Trophoblast cell (in vitro differentiated cells and primary cell): ENCODE measurements at regions not wholly inside any gene's neighbourhood (a gene's known extent, or its start where the extent isn't known, plus 50 kb on each side); places are given as distances from the start of the nearest gene placed in this dataset.
A peak's percentile ranks its signal among the peaks of the same experiment; 100 is the strongest.

Source experiments
- DNase-seq, 2 donors: peaks; one replicate each; pipeline ENCODE4 v3.0.0-alpha.2; 2016
- H2AFZ ChIP-seq: 2 replicates; pipeline ENCODE4 v1.6.1; 2013; ENCODE audit warnings: low read length, moderate library complexity, mild to moderate bottlenecking; ENCODE audit not compliant: insufficient read depth, poor library complexity
- H2AK5ac ChIP-seq: 2 replicates; pipeline ENCODE4 v1.6.1; 2013; ENCODE audit warnings: mild to moderate bottlenecking, low read length
- H2BK120ac ChIP-seq: 2 replicates; pipeline ENCODE4 v1.6.1; 2013; ENCODE audit warnings: low read length, mild to moderate bottlenecking, moderate library complexity; ENCODE audit not compliant: insufficient read depth, poor library complexity
- H2BK12ac ChIP-seq: 2 replicates; pipeline ENCODE4 v1.6.1; 2013; ENCODE audit warnings: mild to moderate bottlenecking, low read length, moderate library complexity
- H2BK5ac ChIP-seq: 2 replicates; pipeline ENCODE4 v1.6.1; 2013; ENCODE audit warnings: low read length, low read depth, moderate library complexity, mild to moderate bottlenecking; ENCODE audit not compliant: poor library complexity
- H3K14ac ChIP-seq: 2 replicates; pipeline ENCODE4 v1.6.1; 2013; ENCODE audit warnings: mild to moderate bottlenecking, low read length
- H3K18ac ChIP-seq: 2 replicates; pipeline ENCODE4 v1.6.1; 2013; ENCODE audit warnings: mild to moderate bottlenecking, low read length
- H3K23ac ChIP-seq: 2 replicates; pipeline ENCODE4 v1.6.1; 2013; ENCODE audit warnings: low read length
- H3K27ac ChIP-seq: 2 replicates; pipeline ENCODE4 v1.5.1; 2013; ENCODE audit warnings: low read depth, mild to moderate bottlenecking, inconsistent platforms, low read length, moderate library complexity
- H3K27me3 ChIP-seq: 2 replicates; pipeline ENCODE4 v1.6.1; 2013; ENCODE audit warnings: inconsistent platforms, mild to moderate bottlenecking, low read length, moderate library complexity; ENCODE audit not compliant: insufficient read depth
- H3K36me3 ChIP-seq, 2 experiments: 1 replicate in 1 of 2; 2 replicates in 1 of 2; pipeline ENCODE4 v1.6.1; 2013; ENCODE audit warnings: low read length in 2 of 2, mild to moderate bottlenecking in 2 of 2, moderate library complexity in 1 of 2; ENCODE audit not compliant: insufficient read depth in 2 of 2, control insufficient read depth in 1 of 2
- H3K4ac ChIP-seq: 2 replicates; pipeline ENCODE4 v1.6.1; 2013; ENCODE audit warnings: low read depth, mild to moderate bottlenecking, low read length, moderate library complexity
- H3K4me1 ChIP-seq, 2 experiments: 1 replicate in 1 of 2; 2 replicates in 1 of 2; pipeline ENCODE4 v1.6.1; 2013; ENCODE audit warnings: low read length in 2 of 2, mild to moderate bottlenecking in 2 of 2, moderate library complexity in 1 of 2; ENCODE audit not compliant: insufficient read depth in 2 of 2, control insufficient read depth in 1 of 2
- H3K4me2 ChIP-seq: 2 replicates; pipeline ENCODE4 v1.6.1; 2013; ENCODE audit warnings: inconsistent platforms, mild to moderate bottlenecking, low read length, moderate library complexity
- H3K4me3 ChIP-seq: 2 replicates; pipeline ENCODE4 v1.5.1; 2013; ENCODE audit warnings: mild to moderate bottlenecking, low read depth, low read length, inconsistent platforms
- H3K79me1 ChIP-seq: one replicate; pipeline ENCODE4 v1.6.1; 2013; ENCODE audit warnings: low read length
- H3K79me2 ChIP-seq: 2 replicates; pipeline ENCODE4 v1.6.1; 2013; ENCODE audit warnings: low read length, mild to moderate bottlenecking; ENCODE audit not compliant: control insufficient read depth, insufficient read depth, poor library complexity
- H3K9ac ChIP-seq: 2 replicates; pipeline ENCODE4 v1.6.1; 2013; ENCODE audit warnings: mild to moderate bottlenecking, low read length
- H3K9me3 ChIP-seq: 2 replicates; pipeline ENCODE4 v1.6.1; 2013; ENCODE audit warnings: low read depth, mild to moderate bottlenecking, control low read depth, inconsistent platforms, low read length; ENCODE audit not compliant: insufficient read depth
- H4K12ac ChIP-seq: 2 replicates; pipeline ENCODE4 v1.6.1; 2013; ENCODE audit warnings: low read depth, mild to moderate bottlenecking, low read length, moderate library complexity
- H4K8ac ChIP-seq: 2 replicates; pipeline ENCODE4 v1.6.1; 2013; ENCODE audit warnings: low read depth, mild to moderate bottlenecking, low read length, moderate library complexity
- H4K91ac ChIP-seq: one replicate; pipeline ENCODE4 v1.6.1; 2013; ENCODE audit warnings: low read depth, mild to moderate bottlenecking, low read length, moderate library complexity
- WGBS: extraction: QIAGEN DNeasy Blood & Tissue Kit; methylation state at CpG from one replicate; pipeline ENCODE4 v1.1.7; 2013; ENCODE audit warnings: missing lambda C conversion rate; ENCODE audit not compliant: insufficient read length, insufficient coverage; ENCODE audit errors: extremely low coverage; 5-methylcytosine and 5-hydroxymethylcytosine counted together

- H4K8ac ChIP-seq: no peak overlapping the region
- no peaks in the 10 kb centered on the region for H3K79me2 ChIP-seq
- H2BK120ac ChIP-seq: no peak overlapping the region
- no peak overlapping the region for H2BK12ac ChIP-seq
- H2AK5ac ChIP-seq: no peak overlapping the region
- no peak overlapping the region for H3K23ac ChIP-seq
- no peak overlapping the region for H3K4me2 ChIP-seq
- no peak overlapping the region for H2BK5ac ChIP-seq
- H3K27ac ChIP-seq: no peak overlapping the region
- H3K4me1 ChIP-seq: no peaks in the 10 kb centered on the region
- H3K4me3 ChIP-seq: no peak overlapping the region
- H3K4ac ChIP-seq: no peak overlapping the region
- no peaks in the 10 kb centered on the region for H3K36me3 ChIP-seq
- H4K91ac ChIP-seq: no peak overlapping the region
- no peak overlapping the region for H4K12ac ChIP-seq
- H3K27me3 ChIP-seq: no peaks in the 10 kb centered on the region
- no peak for DNase-seq
- H2AFZ ChIP-seq: no peak overlapping the region
- no peaks in the 10 kb centered on the region for H3K79me1 ChIP-seq
- no peaks in the 10 kb centered on the region for H3K9me3 ChIP-seq
- no peak overlapping the region for H3K14ac ChIP-seq
- H3K18ac ChIP-seq: no peak overlapping the region
- H3K9ac ChIP-seq: no peak overlapping the region
Observed at GRCh38 chr2:180195847-180196246, 188.8 kb upstream of the CWC22 start.

DNA sequence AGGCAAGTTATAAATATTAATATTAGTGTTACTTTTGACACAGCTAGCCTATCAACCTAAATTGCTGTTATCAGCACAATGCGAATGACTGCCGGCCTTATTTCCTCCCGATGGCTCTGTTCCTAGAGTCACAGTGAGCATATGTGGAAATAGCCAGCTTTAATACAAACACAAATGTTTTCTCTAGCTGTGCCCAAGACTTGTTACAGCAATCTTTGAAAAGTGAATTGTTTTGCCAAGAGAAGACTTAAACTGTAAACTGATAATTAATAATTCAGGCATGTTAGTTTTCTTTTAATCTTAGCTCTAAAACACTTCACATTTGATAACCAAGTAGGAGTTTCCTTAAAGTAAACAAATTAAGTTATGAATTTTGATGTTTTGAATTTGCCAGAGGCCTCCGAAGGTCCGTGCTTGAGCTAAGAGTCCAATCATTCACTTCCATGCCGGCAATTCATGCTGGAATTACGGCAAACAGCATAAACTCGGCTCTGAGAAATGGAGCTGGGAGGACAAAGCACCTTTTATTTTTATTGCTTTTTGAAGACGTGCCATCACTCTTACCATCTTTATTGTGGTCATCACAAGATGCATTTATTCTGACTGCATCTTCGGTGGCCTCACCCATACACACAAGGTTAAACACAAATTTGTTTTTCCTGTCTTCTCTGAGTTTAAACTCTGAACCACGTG is 184.5 kb upstream of the CWC22 start:
- H2BK5ac ChIP-seq: no peak overlapping the region
- H2BK12ac ChIP-seq: no peak overlapping the region
- no peaks in the 10 kb centered on the region for H3K79me1 ChIP-seq
- H2AFZ ChIP-seq: no peak overlapping the region
- H3K27me3 ChIP-seq: no peaks in the 10 kb centered on the region
- no peak overlapping the region for H3K18ac ChIP-seq
- no peak overlapping the region for H4K91ac ChIP-seq
- no peaks in the 10 kb centered on the region for H3K36me3 ChIP-seq
- no peaks in the 10 kb centered on the region for H3K79me2 ChIP-seq
- no peak overlapping the region for H3K14ac ChIP-seq
- H4K12ac ChIP-seq: no peak overlapping the region
- H3K4ac ChIP-seq: no peak overlapping the region
- H2BK120ac ChIP-seq: no peak overlapping the region
- no peaks in the 10 kb centered on the region for H3K9me3 ChIP-seq
- no peak overlapping the region for H3K23ac ChIP-seq
- no peak for DNase-seq
- H3K4me1 ChIP-seq: no peaks in the 10 kb centered on the region
- H4K8ac ChIP-seq: no peak overlapping the region
- no peak overlapping the region for H3K4me2 ChIP-seq
- WGBS: no CpG with 5 or more reads among the region's 11 CpGs
- no peak overlapping the region for H3K27ac ChIP-seq
- H3K4me3 ChIP-seq: no peak overlapping the region
- H3K9ac ChIP-seq: no peak overlapping the region
- H2AK5ac ChIP-seq: no peak overlapping the region

DNA sequence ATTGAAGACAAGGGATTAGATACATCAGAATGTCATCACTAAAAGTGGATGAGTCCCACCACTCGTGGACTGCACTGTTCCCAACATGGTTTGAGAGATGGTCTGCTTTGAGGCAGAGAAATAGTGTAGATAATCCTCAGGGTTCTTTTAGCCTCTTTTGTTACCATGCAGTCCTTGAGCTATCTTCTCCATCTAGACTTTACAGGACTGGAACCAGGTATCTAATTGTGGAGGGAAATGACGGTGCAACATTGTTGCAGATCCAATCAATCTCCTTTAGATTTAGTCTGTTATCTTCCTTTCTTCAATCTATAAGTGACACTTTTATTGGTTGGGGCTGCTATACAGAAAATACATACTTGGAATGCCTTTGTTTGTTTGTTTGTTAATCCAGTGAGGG is 183.8 kb upstream of the CWC22 start:
- DNase-seq: peak in 1 of 2 donors; percentile 1
- no peak overlapping the region for H4K12ac ChIP-seq
- H4K91ac ChIP-seq: no peak overlapping the region
- no peaks in the 10 kb centered on the region for H3K79me1 ChIP-seq
- no peaks in the 10 kb centered on the region for H3K27me3 ChIP-seq
- no CpG with 5 or more reads among the region's 2 CpGs for WGBS
- H3K9ac ChIP-seq: no peak overlapping the region
- H3K4me3 ChIP-seq: no peak overlapping the region
- H3K9me3 ChIP-seq: no peaks in the 10 kb centered on the region
- no peak overlapping the region for H4K8ac ChIP-seq
- no peak overlapping the region for H3K14ac ChIP-seq
- H3K79me2 ChIP-seq: no peaks in the 10 kb centered on the region
- no peak overlapping the region for H2AFZ ChIP-seq
- H3K4ac ChIP-seq: no peak overlapping the region
- H3K23ac ChIP-seq: no peak overlapping the region
- H2BK120ac ChIP-seq: no peak overlapping the region
- H3K36me3 ChIP-seq: no peaks in the 10 kb centered on the region
- H3K4me1 ChIP-seq: no peaks in the 10 kb centered on the region
- no peak overlapping the region for H3K4me2 ChIP-seq
- H3K27ac ChIP-seq: no peak overlapping the region
- H2AK5ac ChIP-seq: no peak overlapping the region
- H2BK12ac ChIP-seq: no peak overlapping the region
- H3K18ac ChIP-seq: no peak overlapping the region
- no peak overlapping the region for H2BK5ac ChIP-seq

DNA sequence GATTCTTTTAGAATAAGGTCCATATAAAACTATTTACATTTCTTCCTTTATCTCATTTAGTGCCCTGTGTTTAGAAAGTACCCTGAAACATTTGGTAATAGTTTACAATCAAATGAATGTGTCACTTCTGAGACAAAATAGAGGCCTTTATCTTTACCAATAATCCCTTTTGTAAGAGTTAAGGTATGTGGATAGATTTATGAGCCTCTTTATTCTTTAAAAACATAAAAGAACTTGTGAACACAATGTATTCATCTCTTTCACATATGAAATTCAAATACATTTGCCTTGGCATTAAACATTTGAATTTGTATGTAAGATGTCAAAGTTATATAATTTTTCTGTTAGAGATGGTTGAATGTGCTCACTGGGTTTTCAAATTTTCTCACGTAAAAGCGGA is 180.5 kb upstream of the CWC22 start:
- Histone ChIP-seq H2BK12ac (no peak overlapping the region), H3K4ac (no peak overlapping the region), H4K91ac (no peak overlapping the region), H3K9me3 (no peaks in the 10 kb centered on the region), H3K23ac (no peak overlapping the region), H3K27ac (no peak overlapping the region), H3K9ac (no peak overlapping the region), H2BK5ac (no peak overlapping the region), H2BK120ac (no peak overlapping the region), H4K8ac (no peak overlapping the region), H3K36me3 (no peaks in the 10 kb centered on the region), H3K4me2 (no peak overlapping the region), H3K4me3 (no peak overlapping the region), H3K27me3 (no peaks in the 10 kb centered on the region), H4K12ac (no peak overlapping the region), H2AFZ (no peak overlapping the region), H2AK5ac (no peak overlapping the region), H3K79me1 (no peaks in the 10 kb centered on the region), H3K18ac (no peak overlapping the region), H3K14ac (no peak overlapping the region), H3K4me1 (no peaks in the 10 kb centered on the region), H3K79me2 (no peaks in the 10 kb centered on the region)
- WGBS: no CpG with 5 or more reads among the region's 2 CpGs
- DNase-seq: no peak
